AG04450 (cell line): ENCODE measurements at regions not wholly inside any gene's neighbourhood (a gene's known extent, or its start where the extent isn't known, plus 50 kb on each side); places are given as distances from the start of the nearest gene placed in this dataset.

Source experiments
- CTCF ChIA-PET: fragments of 300-600, 350-600 bp; formaldehyde crosslinking; extraction: SDS; loops from one replicate; lab custom pipeline; 2022; ENCODE audit warnings: antibody characterized with exemption, inconsistent platforms; lab: Charles Lee
- POLR2A ChIA-PET: fragments of 350-600 bp; formaldehyde crosslinking; extraction: SDS; loops from one replicate; lab custom pipeline; 2021; ENCODE audit warnings: antibody characterized with exemption, inconsistent platforms; lab: Yijun Ruan, JAX
- DNase-seq: peaks from one replicate; pipeline ENCODE4 v3.0.0-alpha.2; 2011; ENCODE audit warnings: low read depth, low spot score
- H3K27ac ChIP-seq: one replicate; pipeline ENCODE4 v1.5.1; 2012; ENCODE audit warnings: low read depth, low read length, control low read depth
- H3K27me3 ChIP-seq: one replicate; pipeline ENCODE4 v1.6.0; 2012; ENCODE audit warnings: low read length; ENCODE audit not compliant: control insufficient read depth, insufficient read depth
- H3K4me3 ChIP-seq: 2 replicates; pipeline ENCODE4 v1.5.1; 2011; ENCODE audit warnings: mild to moderate bottlenecking, low read depth, low read length, control low read depth
- H3K9me3 ChIP-seq: 2 replicates; pipeline ENCODE4 v1.5.1; 2012; ENCODE audit warnings: low read length; ENCODE audit not compliant: control insufficient read depth, insufficient read depth
- TF ChIP-seq, protein P1 (sequence below): IDR thresholded peaks from 2 replicates; pipeline ENCODE4 v1.5.1; 2011; ENCODE audit warnings: low read depth, low read length, control low read depth, inconsistent platforms

DNA sequence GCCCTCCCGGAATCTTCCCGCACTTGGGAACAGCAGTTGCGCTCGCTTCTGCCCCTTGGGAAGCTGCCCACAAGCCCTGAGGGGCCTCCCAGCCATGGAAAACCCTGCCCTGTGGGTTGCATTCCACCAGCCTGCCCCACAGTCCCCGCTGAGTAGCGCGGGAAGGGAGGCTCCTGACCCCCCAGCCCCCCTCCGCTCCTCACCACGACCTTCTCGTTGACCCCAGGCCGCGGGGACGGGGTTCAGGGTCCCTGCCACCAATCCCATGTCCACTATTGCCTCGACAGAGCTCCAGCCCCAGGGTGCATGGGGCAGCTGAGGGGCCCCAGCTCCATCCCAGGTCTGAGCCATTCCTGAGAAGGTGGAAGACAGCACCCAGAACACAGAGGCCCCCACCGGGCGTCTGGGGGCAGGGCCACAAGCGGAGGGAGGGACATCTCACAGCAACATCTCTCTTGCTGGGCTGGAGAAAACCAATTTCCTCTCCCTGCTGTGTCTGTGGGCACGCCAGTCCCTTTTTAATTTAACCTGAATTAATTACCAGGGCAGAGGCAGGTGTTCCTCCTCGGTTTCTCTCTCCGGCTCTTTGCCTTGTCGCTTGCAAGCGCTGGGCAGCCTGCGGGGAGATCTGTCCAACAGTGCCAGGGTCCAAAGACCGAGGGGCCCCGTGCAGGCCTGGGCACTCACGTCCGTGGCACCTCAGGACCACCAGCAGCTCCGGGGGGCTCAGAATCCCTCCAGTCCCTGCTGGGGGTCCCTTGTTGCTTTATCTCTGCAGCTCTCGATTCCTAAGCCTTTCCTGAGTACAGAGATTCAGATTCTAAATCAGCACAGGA lies 57.9 kb downstream of the FOXL3 start:
- H3K27ac ChIP-seq = no peak overlapping the region
- TF ChIP-seq, protein P1, sequence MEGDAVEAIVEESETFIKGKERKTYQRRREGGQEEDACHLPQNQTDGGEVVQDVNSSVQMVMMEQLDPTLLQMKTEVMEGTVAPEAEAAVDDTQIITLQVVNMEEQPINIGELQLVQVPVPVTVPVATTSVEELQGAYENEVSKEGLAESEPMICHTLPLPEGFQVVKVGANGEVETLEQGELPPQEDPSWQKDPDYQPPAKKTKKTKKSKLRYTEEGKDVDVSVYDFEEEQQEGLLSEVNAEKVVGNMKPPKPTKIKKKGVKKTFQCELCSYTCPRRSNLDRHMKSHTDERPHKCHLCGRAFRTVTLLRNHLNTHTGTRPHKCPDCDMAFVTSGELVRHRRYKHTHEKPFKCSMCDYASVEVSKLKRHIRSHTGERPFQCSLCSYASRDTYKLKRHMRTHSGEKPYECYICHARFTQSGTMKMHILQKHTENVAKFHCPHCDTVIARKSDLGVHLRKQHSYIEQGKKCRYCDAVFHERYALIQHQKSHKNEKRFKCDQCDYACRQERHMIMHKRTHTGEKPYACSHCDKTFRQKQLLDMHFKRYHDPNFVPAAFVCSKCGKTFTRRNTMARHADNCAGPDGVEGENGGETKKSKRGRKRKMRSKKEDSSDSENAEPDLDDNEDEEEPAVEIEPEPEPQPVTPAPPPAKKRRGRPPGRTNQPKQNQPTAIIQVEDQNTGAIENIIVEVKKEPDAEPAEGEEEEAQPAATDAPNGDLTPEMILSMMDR = no peak
- H3K9me3 ChIP-seq = peaks cover 75% of the 10 kb centered on the region
- POLR2A ChIA-PET = no interaction called here
- DNase-seq = no peak
- CTCF ChIA-PET = no interaction called here
- H3K4me3 ChIP-seq = no peak overlapping the region
- peaks cover 7% of the 10 kb centered on the region for H3K27me3 ChIP-seq

DNA sequence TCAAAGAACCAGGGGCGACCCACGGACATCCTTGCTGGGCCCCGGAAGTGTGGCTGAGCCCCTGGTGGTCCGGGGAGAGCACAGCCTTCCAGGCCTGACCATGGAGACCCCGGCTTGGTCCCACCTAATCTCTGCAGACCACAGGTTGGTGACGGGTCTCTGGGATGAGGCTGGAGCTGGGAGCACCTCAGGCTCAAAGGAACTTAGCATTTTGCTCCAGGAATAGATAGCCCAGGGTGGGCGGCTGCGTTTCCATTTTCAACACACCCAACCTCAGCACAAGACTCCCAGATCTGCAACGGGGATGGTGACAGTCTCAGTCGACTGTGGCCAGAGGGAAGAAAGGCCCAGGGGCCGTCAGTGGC lies 58.5 kb downstream of the FOXL3 start:
- peaks cover 7% of the 10 kb centered on the region for H3K27me3 ChIP-seq
- no peak overlapping the region for H3K4me3 ChIP-seq
- no peak overlapping the region for H3K27ac ChIP-seq
- TF ChIP-seq, protein P1 = no peak
- ChIA-PET CTCF (no interaction called here), POLR2A (no interaction called here)
- no peak for DNase-seq
- H3K9me3 ChIP-seq = peaks cover 78% of the 10 kb centered on the region

DNA sequence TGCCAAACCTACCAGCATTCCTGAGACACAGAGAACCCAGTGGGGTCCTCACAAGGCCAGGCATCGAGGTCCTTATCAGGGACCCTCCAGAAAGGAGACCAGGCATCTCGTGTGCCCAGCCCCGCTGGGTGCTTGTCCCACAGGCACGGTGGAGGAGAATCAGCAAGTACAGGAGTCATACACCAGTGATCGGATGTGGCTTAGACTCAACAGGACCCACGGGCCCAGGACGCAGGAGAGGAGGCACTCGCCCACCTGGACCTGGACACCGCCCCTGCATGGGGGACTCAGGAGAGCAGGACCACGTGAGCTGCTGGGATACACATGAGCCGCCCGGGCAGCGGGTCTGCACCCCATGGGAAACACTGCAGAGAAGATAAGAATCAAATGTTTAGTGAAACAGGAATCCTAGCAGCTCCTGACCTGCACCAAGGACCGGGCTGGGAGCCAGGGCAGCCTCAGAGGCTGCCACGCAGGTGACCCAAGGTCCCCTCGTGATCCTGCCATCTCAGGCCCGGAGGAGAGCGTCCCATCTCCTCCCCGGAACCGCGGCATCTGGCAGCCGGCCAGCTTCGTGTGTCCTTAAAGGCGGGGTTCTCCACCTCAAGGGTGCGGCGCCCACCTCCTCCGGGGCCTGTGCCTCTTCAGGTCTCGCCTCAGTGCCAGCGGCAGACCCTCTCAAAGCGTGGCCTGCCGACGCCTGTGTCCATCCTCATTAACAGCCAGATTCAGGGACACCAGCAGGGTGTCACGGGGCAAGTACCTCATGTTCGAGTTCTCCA lies 59.2 kb downstream of the FOXL3 start:
- Histone ChIP-seq H3K9me3 (peaks cover 78% of the 10 kb centered on the region), H3K27ac (no peak overlapping the region), H3K4me3 (no peak overlapping the region), H3K27me3 (peaks cover under 1% of the 10 kb centered on the region)
- TF ChIP-seq, protein P1 = no peak
- DNase-seq = no peak
- ChIA-PET CTCF (no interaction called here), POLR2A (no interaction called here)

DNA sequence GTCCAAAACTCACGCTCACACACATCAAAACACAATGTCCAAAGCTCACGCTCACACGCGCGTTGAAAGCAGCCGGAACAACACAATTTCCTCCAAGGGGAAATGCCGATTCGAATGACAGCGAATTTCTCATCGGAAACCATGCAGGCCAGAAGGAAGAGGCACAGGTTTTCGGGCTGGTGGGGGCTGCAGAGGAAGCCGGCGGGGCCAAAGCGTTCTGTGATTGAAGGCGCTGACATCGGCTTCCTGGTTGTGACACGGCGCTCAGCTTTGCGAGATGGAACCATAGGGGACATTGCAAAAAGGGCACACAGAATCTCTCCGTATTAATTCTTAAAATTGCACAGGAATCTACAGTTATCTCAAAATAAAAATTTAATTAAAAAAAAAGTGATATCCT lies 61.3 kb downstream of the FOXL3 start:
- Histone ChIP-seq H3K27me3 (no peaks in the 10 kb centered on the region), H3K27ac (no peak overlapping the region), H3K9me3 (peaks cover 78% of the 10 kb centered on the region), H3K4me3 (no peak overlapping the region)
- ChIA-PET CTCF (no interaction called here), POLR2A (no interaction called here)
- TF ChIP-seq, protein P1 = no peak
- DNase-seq = no peak
